ENCODE measurements at regions not wholly inside any gene's neighbourhood (a gene's known extent, or its start where the extent isn't known, plus 50 kb on each side); places are given as distances from the start of the nearest gene placed in this dataset.

GRCh38 chr5:74521401-74521800, 119.1 kb downstream of the ENC1 start:
- TF ChIP-seq, protein P1, sequence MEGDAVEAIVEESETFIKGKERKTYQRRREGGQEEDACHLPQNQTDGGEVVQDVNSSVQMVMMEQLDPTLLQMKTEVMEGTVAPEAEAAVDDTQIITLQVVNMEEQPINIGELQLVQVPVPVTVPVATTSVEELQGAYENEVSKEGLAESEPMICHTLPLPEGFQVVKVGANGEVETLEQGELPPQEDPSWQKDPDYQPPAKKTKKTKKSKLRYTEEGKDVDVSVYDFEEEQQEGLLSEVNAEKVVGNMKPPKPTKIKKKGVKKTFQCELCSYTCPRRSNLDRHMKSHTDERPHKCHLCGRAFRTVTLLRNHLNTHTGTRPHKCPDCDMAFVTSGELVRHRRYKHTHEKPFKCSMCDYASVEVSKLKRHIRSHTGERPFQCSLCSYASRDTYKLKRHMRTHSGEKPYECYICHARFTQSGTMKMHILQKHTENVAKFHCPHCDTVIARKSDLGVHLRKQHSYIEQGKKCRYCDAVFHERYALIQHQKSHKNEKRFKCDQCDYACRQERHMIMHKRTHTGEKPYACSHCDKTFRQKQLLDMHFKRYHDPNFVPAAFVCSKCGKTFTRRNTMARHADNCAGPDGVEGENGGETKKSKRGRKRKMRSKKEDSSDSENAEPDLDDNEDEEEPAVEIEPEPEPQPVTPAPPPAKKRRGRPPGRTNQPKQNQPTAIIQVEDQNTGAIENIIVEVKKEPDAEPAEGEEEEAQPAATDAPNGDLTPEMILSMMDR (conservative IDR thresholded peaks at IDR 0.05; ENCODE audit: low read depth, low read length): no peak
- TF ChIP-seq EZH2 (IDR thresholded peaks at IDR 0.05; ENCODE audit: low read length, unreplicated experiment): no peak
